ENCODE measurements at regions not wholly inside any gene's neighbourhood (a gene's known extent, or its start where the extent isn't known, plus 50 kb on each side); places are given as distances from the start of the nearest gene placed in this dataset.

DNA sequence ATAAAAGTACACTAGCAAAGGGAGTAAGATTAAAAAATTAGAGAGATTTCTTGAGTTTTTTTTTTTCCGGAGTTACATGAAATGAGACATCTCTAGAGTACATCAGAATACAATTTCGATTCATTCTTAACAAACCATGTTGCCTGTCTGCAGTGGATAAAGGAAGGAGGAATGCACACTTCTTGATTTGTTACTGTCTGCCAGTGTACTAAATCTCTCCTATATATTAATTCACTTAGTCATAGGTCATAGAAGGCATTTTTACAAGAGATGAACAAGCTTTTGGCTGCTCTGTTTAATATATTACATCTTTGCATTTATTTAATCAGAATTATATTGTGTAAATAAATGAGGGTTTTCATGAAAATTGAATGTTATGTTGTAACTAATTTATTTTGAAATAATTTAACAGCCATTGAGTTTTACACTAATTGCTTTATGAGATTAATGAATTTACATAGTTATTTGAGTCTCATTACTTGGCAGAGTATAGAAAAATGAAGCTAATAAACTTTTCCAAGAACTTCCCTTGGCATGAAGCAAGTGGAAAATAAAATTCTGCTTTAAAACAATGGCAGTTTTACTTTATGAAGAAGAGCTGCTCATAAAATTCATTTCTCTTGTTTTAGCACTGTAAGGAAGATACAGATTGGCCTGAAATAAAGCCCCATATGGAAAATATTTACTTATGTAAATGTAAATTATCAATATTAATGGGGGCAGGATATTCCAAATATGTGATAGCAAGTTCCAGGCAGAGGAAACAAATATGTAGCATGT lies 1284.7 kb downstream of the BRINP3 start:
- DNase-seq (ENCODE audit: extremely low read depth, insufficient read length): no peak
- TF ChIP-seq, protein P1, sequence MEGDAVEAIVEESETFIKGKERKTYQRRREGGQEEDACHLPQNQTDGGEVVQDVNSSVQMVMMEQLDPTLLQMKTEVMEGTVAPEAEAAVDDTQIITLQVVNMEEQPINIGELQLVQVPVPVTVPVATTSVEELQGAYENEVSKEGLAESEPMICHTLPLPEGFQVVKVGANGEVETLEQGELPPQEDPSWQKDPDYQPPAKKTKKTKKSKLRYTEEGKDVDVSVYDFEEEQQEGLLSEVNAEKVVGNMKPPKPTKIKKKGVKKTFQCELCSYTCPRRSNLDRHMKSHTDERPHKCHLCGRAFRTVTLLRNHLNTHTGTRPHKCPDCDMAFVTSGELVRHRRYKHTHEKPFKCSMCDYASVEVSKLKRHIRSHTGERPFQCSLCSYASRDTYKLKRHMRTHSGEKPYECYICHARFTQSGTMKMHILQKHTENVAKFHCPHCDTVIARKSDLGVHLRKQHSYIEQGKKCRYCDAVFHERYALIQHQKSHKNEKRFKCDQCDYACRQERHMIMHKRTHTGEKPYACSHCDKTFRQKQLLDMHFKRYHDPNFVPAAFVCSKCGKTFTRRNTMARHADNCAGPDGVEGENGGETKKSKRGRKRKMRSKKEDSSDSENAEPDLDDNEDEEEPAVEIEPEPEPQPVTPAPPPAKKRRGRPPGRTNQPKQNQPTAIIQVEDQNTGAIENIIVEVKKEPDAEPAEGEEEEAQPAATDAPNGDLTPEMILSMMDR (IDR thresholded peaks at IDR 0.05; ENCODE audit: insufficient read depth, low read length, poor library complexity, severe bottlenecking): no peak

DNA sequence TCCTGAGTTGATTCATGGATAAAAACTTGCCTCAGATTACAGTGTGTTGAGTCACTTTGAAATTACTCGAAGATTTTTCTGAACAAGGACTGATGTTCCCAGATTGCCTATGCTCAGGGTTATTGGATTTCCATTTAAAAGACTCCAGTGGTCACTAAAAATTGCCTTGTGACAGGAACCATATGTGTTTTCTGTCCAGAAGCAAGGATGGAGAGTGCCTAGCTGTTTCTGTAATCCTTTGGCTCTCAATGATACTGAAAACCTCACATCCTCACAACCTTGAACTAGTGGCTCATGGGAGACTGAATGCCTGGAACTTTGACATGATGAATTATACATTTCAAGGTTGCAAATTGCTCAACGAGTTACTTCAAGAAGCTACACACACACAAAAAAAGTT lies 1271.8 kb downstream of the BRINP3 start:
- no peaks in the 10 kb centered on the region for H3K27me3 ChIP-seq (replicated peaks; ENCODE audit: control insufficient read depth, insufficient read depth, low read length)
- TF ChIP-seq, protein P1 (IDR thresholded peaks at IDR 0.05; ENCODE audit: insufficient read depth, low read length, poor library complexity, severe bottlenecking): no peak
- H3K36me3 ChIP-seq (ENCODE audit: control insufficient read depth, insufficient read depth, low read length): no peaks in the 10 kb centered on the region
- no peak for DNase-seq (ENCODE audit: extremely low read depth, insufficient read length)
- H3K4me3 ChIP-seq (replicated peaks; ENCODE audit: low read depth, low read length): no peak overlapping the region

More for the DNA sequence above, 1284.7 kb downstream of the BRINP3 start:
- Histone ChIP-seq H3K27me3 (replicated peaks; ENCODE audit: control insufficient read depth, insufficient read depth, low read length) (no peaks in the 10 kb centered on the region), H3K36me3 (ENCODE audit: control insufficient read depth, insufficient read depth, low read length) (no peaks in the 10 kb centered on the region), H3K4me3 (replicated peaks; ENCODE audit: low read depth, low read length) (no peak overlapping the region)

DNA sequence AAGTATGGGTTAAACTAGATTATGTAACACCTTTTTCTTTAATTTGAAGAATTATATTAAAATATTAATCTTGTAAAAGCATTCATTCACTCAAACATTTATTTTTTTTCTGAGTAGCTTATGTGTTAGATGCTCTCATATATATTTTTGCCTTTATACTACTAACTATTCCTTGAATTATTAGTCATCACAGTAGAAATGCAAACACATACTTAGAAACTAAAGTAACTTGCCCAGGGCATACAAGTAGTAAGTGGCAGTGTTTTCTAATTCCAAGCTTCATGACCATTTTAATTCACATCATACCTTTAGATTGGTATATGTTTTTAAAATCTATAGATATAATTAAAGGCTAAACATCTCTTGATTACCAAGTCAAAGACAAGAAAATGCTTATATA lies 1271.0 kb downstream of the BRINP3 start:
- TF ChIP-seq, protein P1 (IDR thresholded peaks at IDR 0.05; ENCODE audit: insufficient read depth, low read length, poor library complexity, severe bottlenecking): no peak
- DNase-seq (ENCODE audit: extremely low read depth, insufficient read length): no peak
- Histone ChIP-seq H3K36me3 (ENCODE audit: control insufficient read depth, insufficient read depth, low read length) (no peaks in the 10 kb centered on the region), H3K4me3 (replicated peaks; ENCODE audit: low read depth, low read length) (no peak overlapping the region), H3K27me3 (replicated peaks; ENCODE audit: control insufficient read depth, insufficient read depth, low read length) (no peaks in the 10 kb centered on the region)

DNA sequence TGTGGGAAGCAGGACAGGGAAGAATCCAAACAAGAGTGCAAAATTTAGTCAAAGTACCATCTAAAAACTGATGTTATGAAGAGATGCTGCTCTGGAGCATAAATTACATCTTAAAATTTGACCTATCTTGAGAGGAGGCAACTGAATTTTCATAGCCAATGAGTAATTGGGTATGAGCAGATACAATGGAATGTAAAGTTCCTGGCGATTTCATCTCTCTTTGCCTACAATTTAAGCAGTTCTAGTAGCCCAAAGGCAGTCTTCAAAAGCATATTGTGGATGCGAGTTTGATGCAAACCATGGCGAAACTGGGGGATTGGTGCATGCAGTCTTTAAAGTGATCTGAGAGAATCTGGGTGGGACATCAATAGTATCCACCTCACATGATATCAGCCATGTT lies 1265.9 kb downstream of the BRINP3 start:
- Histone ChIP-seq H3K36me3 (ENCODE audit: control insufficient read depth, insufficient read depth, low read length) (no peaks in the 10 kb centered on the region), H3K27me3 (replicated peaks; ENCODE audit: control insufficient read depth, insufficient read depth, low read length) (no peaks in the 10 kb centered on the region), H3K4me3 (replicated peaks; ENCODE audit: low read depth, low read length) (no peak overlapping the region)
- TF ChIP-seq, protein P1 (IDR thresholded peaks at IDR 0.05; ENCODE audit: insufficient read depth, low read length, poor library complexity, severe bottlenecking): no peak
- no peak for DNase-seq (ENCODE audit: extremely low read depth, insufficient read length)

DNA sequence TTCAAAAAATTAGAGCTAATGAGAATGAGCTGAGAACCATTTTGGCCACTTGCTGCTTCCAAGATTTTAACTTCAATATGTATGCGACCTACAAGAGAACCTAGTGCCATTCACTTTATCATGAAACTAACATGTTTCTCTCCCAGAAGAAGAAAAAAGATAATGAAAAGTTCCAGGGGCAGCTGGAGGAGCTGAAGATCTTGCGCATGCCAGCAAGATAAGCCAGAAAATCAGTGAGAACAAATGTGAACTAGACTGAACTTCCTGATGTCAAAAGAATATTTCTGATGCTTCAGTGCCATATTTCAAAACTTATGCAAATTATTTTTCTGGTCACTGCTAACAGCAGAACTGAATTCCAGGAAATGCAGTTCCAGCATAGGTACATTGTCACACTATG lies 1265.1 kb downstream of the BRINP3 start:
- H3K4me3 ChIP-seq (replicated peaks; ENCODE audit: low read depth, low read length): no peak overlapping the region
- no peaks in the 10 kb centered on the region for H3K27me3 ChIP-seq (replicated peaks; ENCODE audit: control insufficient read depth, insufficient read depth, low read length)
- no peak for DNase-seq (ENCODE audit: extremely low read depth, insufficient read length)
- no peaks in the 10 kb centered on the region for H3K36me3 ChIP-seq (ENCODE audit: control insufficient read depth, insufficient read depth, low read length)
- TF ChIP-seq, protein P1 (IDR thresholded peaks at IDR 0.05; ENCODE audit: insufficient read depth, low read length, poor library complexity, severe bottlenecking): no peak

Measured in GM06990 (cell line).